Neuron (in vitro differentiated cells): ENCODE measurements at regions not wholly inside any gene's neighbourhood (a gene's known extent, or its start where the extent isn't known, plus 50 kb on each side); places are given as distances from the start of the nearest gene placed in this dataset.
"Not testable (repeated sequence)": the region's sequence is repeated elsewhere in the genome, so short reads cannot be mapped to it uniquely, and the experiment has no call there.

Source experiments
- H2AFZ ChIP-seq: one replicate; pipeline ENCODE4 v1.6.1; 2013; ENCODE audit warnings: low read depth, mild to moderate bottlenecking, inconsistent platforms, low read length, moderate library complexity
- H3K27me3 ChIP-seq: one replicate; pipeline ENCODE4 v1.6.1; 2013; ENCODE audit warnings: low read length; ENCODE audit not compliant: insufficient read depth
- H3K36me3 ChIP-seq: one replicate; pipeline ENCODE4 v1.6.1; 2013; ENCODE audit warnings: low read length; ENCODE audit not compliant: insufficient read depth
- H3K4me1 ChIP-seq: one replicate; pipeline ENCODE4 v1.6.1; 2013; ENCODE audit warnings: low read length; ENCODE audit not compliant: insufficient read depth
- H3K4me3 ChIP-seq: 2 replicates; pipeline ENCODE4 v1.5.1; 2013; ENCODE audit warnings: mild to moderate bottlenecking, low read length, moderate library complexity
- H3K9me3 ChIP-seq: one replicate; pipeline ENCODE4 v1.6.1; 2013; ENCODE audit warnings: low read length

GRCh38 chr6:134757911-134758361 is 192.0 kb downstream of the ALDH8A1 start:
- Histone ChIP-seq H3K27me3 (no peaks in the 10 kb centered on the region), H3K36me3 (no peaks in the 10 kb centered on the region), H2AFZ (no peak overlapping the region), H3K4me3 (no peak overlapping the region), H3K4me1 (no peaks in the 10 kb centered on the region), H3K9me3 (no peaks in the 10 kb centered on the region)

DNA sequence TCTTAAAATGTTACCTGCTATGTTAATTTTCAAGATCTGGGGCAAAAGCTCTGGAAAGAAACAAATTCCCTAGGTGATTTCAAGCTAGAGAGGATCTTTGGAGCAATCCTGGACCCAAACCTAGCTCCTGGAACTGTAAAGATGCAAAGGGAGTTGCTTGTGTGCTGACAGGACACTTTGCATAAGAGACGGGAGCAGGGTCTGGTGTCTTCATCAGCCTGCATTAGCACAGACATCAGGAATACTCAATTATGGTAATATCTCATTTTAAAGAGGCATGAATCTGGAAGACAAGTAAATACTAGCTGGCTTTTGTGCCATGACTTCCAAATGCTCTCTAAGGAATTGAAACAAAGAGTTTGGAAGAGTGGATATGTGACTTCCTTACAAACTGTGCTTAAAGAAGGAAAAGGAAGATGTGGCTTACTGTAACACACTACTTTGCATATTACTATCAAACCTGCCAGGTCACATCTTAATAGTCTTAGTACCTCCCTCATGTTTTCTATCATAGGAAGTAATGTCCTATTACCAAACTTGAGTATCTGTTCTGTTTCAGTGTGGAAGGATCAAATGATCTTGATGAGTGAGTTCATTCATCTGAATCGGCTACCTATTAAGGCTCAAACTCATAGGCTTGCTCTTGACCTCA is 193.4 kb downstream of the ALDH8A1 start:
- H3K9me3 ChIP-seq = no peaks in the 10 kb centered on the region
- H3K4me1 ChIP-seq = no peaks in the 10 kb centered on the region
- H3K27me3 ChIP-seq = no peaks in the 10 kb centered on the region
- no peak overlapping the region for H3K4me3 ChIP-seq
- H3K36me3 ChIP-seq = no peaks in the 10 kb centered on the region
- H2AFZ ChIP-seq = no peak overlapping the region

DNA sequence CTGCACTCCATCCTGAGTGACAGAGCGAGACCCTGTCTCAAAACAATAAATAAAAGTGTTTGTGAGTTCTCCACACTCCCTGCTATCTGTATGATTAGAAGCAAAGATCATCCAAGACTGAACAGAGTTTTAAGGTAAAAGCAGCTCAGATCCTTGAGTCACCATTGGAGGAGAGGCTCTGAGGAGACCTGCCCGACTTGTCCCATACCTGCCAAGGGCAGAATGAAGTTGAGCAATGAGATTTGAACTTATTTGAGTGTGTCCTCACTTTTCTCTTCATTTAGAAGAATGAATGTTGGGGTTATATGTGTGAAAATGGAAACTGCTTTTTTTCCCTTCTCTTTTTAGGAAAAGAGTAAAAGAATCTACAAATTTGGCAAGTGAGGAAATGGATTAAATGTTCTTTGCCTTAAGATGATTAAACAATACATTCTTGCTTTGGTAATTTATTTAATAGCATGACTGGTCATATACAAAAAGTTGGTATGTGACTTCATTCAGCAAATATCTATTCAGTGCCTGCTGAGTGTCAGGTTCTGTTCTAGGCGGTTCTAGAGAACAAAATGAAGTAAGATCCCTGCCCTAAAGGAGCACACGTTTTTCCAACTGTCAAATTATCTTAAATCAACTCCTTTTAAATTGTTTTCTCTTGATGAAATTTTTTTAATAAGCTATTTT is 195.7 kb downstream of the ALDH8A1 start:
- Histone ChIP-seq H3K4me3 (no peak overlapping the region), H3K9me3 (no peaks in the 10 kb centered on the region), H2AFZ (no peak overlapping the region), H3K4me1 (no peaks in the 10 kb centered on the region), H3K36me3 (no peaks in the 10 kb centered on the region), H3K27me3 (no peaks in the 10 kb centered on the region)

- Histone ChIP-seq H3K36me3 (no peaks in the 10 kb centered on the region), H3K9me3 (no peaks in the 10 kb centered on the region), H3K4me3 (no peak overlapping the region), H3K4me1 (no peaks in the 10 kb centered on the region), H3K27me3 (no peaks in the 10 kb centered on the region), H2AFZ (no peak overlapping the region)
Observed at GRCh38 chr6:134753001-134753400, 196.9 kb downstream of the ALDH8A1 start.

GRCh38 chr6:134752445-134752844 is 197.5 kb downstream of the ALDH8A1 start:
- Histone ChIP-seq H3K36me3 (no peaks in the 10 kb centered on the region), H3K9me3 (no peaks in the 10 kb centered on the region), H3K4me3 (no peak overlapping the region), H2AFZ (no peak overlapping the region), H3K27me3 (no peaks in the 10 kb centered on the region), H3K4me1 (no peaks in the 10 kb centered on the region)

DNA sequence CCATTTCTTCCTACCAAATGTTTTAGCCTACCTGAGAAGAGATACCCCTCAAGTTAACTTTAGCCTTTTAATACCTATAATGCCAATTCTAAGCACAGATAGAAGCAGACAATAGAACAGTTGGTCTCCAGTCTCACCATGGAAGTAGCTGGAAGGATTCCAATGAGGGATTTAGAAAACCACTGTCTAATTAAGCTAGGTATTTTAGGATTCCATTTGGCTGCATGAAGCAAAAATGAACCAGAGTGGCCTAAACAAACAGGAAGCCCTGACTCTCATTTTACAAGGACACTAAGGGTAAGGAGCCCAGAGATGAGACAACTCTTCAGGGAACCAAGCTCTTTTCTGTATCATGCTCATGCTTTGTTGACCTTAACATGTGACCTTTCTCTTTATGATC is 199.2 kb downstream of the ALDH8A1 start:
- Histone ChIP-seq H3K4me1 (no peaks in the 10 kb centered on the region), H3K27me3 (no peaks in the 10 kb centered on the region), H2AFZ (no peak overlapping the region), H3K36me3 (no peaks in the 10 kb centered on the region), H3K9me3 (no peaks in the 10 kb centered on the region), H3K4me3 (no peak overlapping the region)

DNA sequence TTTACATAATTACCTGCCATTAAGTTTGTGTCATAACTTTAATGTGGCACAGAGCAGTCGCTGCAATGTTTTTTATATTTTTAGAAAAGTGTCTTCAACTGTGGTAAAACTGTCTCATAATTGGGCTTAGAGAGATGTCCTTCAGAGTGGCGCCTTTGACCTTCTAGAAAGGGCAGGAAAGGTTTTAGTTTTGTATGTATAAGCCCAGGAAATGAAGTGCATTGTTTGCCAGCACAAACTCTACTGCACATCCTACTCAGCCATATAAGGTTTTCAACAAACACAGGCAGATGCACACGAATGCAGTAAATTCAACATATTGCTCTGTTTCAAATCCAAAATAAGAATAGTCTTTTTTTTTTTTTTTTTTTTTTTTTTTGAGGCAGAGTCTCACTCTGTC is 201.4 kb downstream of the ALDH8A1 start:
- no peaks in the 10 kb centered on the region for H3K4me1 ChIP-seq
- no peaks in the 10 kb centered on the region for H3K27me3 ChIP-seq
- H2AFZ ChIP-seq = no peak overlapping the region
- no peak overlapping the region for H3K4me3 ChIP-seq
- H3K36me3 ChIP-seq = no peaks in the 10 kb centered on the region
- H3K9me3 ChIP-seq = no peaks in the 10 kb centered on the region

DNA sequence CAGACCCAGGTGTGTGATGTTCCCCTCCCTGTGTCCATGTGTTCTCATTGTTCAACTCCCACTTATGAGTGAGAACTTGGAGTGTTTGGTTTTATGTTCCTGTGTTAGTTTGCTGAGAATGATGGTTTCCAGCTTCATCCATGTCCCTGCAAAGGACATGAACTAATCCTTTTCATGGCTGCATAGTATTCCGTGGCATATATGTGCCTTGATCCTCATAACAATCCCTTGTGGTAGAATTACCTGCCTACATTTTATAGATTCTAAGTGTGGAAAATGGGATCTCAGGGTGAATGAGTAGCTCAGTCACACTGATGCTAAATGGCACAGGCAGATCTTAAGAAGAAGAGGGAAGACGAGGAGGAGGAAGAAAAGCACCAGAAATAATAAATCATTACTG is 202.7 kb downstream of the ALDH8A1 start:
- H3K4me1 ChIP-seq, H3K36me3 ChIP-seq, H3K9me3 ChIP-seq, H3K27me3 ChIP-seq, H2AFZ ChIP-seq, H3K4me3 ChIP-seq: not testable (repeated sequence)

- no peak overlapping the region for H3K4me3 ChIP-seq
- H3K4me1 ChIP-seq = peaks cover 3% of the 10 kb centered on the region
- H2AFZ ChIP-seq = no peak overlapping the region
- H3K36me3 ChIP-seq = no peaks in the 10 kb centered on the region
- no peaks in the 10 kb centered on the region for H3K9me3 ChIP-seq
- H3K27me3 ChIP-seq = no peaks in the 10 kb centered on the region
Observed at GRCh38 chr6:134746140-134746539, 203.8 kb downstream of the ALDH8A1 start.

GRCh38 chr6:134745192-134745591 is 204.7 kb downstream of the ALDH8A1 start:
- H3K27me3 ChIP-seq, H3K36me3 ChIP-seq, H2AFZ ChIP-seq, H3K4me3 ChIP-seq, H3K4me1 ChIP-seq, H3K9me3 ChIP-seq: not testable (repeated sequence)

DNA sequence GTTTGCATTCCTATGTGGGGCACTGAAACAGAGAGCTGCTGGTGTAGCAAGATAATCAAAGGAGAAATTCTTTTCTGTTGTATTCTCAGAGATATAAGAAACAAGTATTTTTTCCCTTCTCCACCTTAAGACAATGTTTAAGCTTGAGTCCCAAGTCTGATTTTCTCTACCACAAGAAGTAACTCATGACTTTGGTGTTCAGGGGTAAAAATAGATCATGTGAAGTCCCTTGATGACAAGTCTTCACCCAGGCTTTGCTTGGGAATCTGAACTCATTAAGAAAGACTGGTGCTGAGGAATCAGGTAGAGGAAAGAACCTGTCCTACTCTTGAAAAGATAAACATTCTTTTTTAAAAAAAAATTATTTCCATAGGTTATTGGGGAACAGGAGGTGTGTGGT is 205.6 kb downstream of the ALDH8A1 start:
- Histone ChIP-seq H3K36me3 (no peaks in the 10 kb centered on the region), H3K27me3 (no peaks in the 10 kb centered on the region), H2AFZ (no peak overlapping the region), H3K4me3 (no peak overlapping the region), H3K4me1 (peaks cover 3% of the 10 kb centered on the region), H3K9me3 (no peaks in the 10 kb centered on the region)

DNA sequence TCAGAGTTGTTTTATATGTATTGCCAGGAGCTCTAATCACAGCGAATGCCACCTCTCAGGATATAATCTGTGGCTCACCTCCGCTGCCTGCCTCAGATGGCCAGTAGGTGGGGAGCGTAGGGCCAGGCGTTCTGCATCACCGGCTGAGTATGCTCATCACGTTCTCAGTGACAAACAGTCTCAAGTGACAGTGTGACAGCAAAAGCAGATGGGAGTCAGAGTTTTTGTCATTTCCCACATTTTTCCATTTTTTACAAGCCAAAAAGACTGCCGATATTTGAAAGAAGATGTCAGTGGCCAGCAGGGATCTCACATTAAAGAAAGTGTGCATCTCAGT is 208.7 kb downstream of the ALDH8A1 start:
- no peak overlapping the region for H3K4me3 ChIP-seq
- peaks cover 3% of the 10 kb centered on the region for H3K4me1 ChIP-seq
- no peaks in the 10 kb centered on the region for H3K9me3 ChIP-seq
- no peaks in the 10 kb centered on the region for H3K27me3 ChIP-seq
- no peak overlapping the region for H2AFZ ChIP-seq
- no peaks in the 10 kb centered on the region for H3K36me3 ChIP-seq

DNA sequence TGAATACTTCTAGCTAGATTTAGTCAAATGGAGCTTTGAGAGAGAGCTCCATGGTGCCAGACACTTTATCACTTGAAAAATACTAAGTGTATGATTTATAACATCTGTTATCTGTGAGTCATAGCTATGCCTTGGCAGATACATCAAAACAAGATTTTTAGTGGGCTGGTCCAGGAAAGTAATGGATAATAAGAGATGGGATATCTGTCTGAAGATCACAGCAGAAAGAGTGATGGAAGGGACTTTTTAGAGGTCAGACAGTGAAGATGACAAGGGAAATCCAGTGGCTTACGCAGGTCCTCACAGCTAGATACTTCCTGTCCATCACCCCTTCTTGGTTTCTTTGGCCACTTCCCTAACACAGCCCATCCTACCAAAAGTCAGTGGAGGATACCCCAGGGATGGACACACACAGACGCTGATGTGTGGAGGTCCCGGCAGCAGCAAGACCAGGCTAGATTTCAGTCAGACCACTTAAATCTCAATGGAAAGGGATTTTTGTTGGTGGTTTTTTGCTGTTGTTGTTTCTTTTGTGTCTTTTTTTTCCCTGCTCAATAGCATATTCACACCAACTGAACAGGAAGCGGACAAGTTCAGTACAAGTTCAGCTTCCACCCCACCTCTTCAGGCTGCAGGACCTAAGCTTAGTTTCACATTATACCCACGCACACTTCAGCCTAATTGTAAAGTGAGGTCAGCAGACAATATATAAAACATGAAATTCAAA is 209.3 kb downstream of the ALDH8A1 start:
- Histone ChIP-seq H3K4me3 (no peak overlapping the region), H3K9me3 (no peaks in the 10 kb centered on the region), H3K27me3 (no peaks in the 10 kb centered on the region), H3K36me3 (no peaks in the 10 kb centered on the region), H2AFZ (no peak overlapping the region), H3K4me1 (peaks cover 3% of the 10 kb centered on the region)
